ENCODE measurements at regions not wholly inside any gene's neighbourhood (a gene's known extent, or its start where the extent isn't known, plus 50 kb on each side); places are given as distances from the start of the nearest gene placed in this dataset.

- DNase-seq, result no peak
Measured at GRCh38 chr3:177932346-177932745, 603.9 kb upstream of the KCNMB2 start.

- DNase-seq, result no peak
Measured at GRCh38 chr3:177932750-177933660, 603.2 kb upstream of the KCNMB2 start.

GRCh38 chr3:177934001-177934891 is 602.0 kb upstream of the KCNMB2 start:
- DNase-seq, result no peak

- DNase-seq, result no peak
Measured at GRCh38 chr3:177935047-177935446, 601.2 kb upstream of the KCNMB2 start.

- DNase-seq, result no peak
Measured at GRCh38 chr3:177936721-177937120, 599.5 kb upstream of the KCNMB2 start.

GRCh38 chr3:177942911-177943310 is 593.3 kb upstream of the KCNMB2 start:
- no peak for DNase-seq

- no peak for DNase-seq
Measured at GRCh38 chr3:177944228-177944661, 592.0 kb upstream of the KCNMB2 start.

- no peak for DNase-seq
Measured at GRCh38 chr3:177946048-177946447, 590.2 kb upstream of the KCNMB2 start.

GRCh38 chr3:177946497-177946896 is 589.7 kb upstream of the KCNMB2 start:
- no peak for DNase-seq

- no peak for DNase-seq
Measured at GRCh38 chr3:177946936-177947335, 589.3 kb upstream of the KCNMB2 start.

GRCh38 chr3:177947901-177948300 is 588.3 kb upstream of the KCNMB2 start:
- DNase-seq, result no peak

GRCh38 chr3:177948716-177949425 is 587.4 kb upstream of the KCNMB2 start:
- DNase-seq, result no peak

- DNase-seq, result no peak
Measured at GRCh38 chr3:177959188-177959587, 577.0 kb upstream of the KCNMB2 start.

- DNase-seq, result no peak
Measured at GRCh38 chr3:177960014-177960413, 576.2 kb upstream of the KCNMB2 start.

GRCh38 chr3:177960722-177961121 is 575.5 kb upstream of the KCNMB2 start:
- no peak for DNase-seq

GRCh38 chr3:177961784-177962183 is 574.5 kb upstream of the KCNMB2 start:
- no peak for DNase-seq

GRCh38 chr3:177966493-177966892 is 569.7 kb upstream of the KCNMB2 start:
- DNase-seq, result no peak

- no peak for DNase-seq
Measured at GRCh38 chr3:177968891-177969290, 567.3 kb upstream of the KCNMB2 start.

GRCh38 chr3:177973241-177973840 is 562.9 kb upstream of the KCNMB2 start:
- DNase-seq, result no peak

GRCh38 chr3:177976241-177976640 is 560.0 kb upstream of the KCNMB2 start:
- DNase-seq, result no peak

GRCh38 chr3:177976866-177977265 is 559.4 kb upstream of the KCNMB2 start:
- DNase-seq, result no peak

- no peak for DNase-seq
Measured at GRCh38 chr3:177977381-177978158, 558.7 kb upstream of the KCNMB2 start.

Measured in NK-92 treated with Interleukin-12 subunit alpha and Interleukin-12 subunit beta, amount 100 ng/mL, for 24 hours (cell line).